ENCODE measurements at regions not wholly inside any gene's neighbourhood (a gene's known extent, or its start where the extent isn't known, plus 50 kb on each side); places are given as distances from the start of the nearest gene placed in this dataset.

DNA sequence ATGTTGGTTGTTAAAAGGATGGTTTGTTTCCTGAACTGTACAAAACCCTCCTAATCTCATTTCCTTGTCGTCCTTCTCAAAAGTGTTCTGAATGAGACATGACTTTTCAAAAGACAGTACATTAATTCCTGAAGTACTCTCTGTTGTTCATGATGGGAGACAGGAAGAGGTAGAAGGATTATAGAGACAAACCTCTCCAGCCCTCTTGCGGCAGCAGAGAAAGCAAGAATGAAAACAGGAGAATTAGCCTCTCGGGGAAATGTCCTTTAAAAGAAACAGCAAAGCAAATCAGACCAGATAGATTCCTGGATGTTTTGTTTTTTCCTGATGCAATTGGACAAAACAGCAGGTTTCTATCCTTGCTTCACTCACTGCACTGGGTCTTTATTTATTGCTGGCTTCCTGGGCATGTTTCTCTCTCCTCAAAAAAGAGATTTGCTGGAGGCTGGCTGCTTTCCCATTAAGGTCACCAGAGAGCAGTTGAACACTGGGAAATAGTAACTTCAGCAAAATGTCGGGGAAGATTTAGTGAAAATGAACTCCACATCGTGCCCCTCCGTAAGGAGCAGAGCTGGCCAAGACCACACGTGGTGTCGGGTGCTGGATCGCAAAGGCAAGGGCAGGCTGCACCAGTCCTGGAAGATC, 145.8 kb upstream of the SYT6 start:
- ATAC-seq: no peak
- Histone ChIP-seq H3K4me3 (no peak overlapping the region), H3K9me3 (no peaks in the 10 kb centered on the region), H3K27me3 (peaks cover 0 to 5% (median 0%) of the 10 kb centered on the region in 3 donors), H3K4me1 (no peaks in the 10 kb centered on the region), H3K27ac (no peak overlapping the region), H3K36me3 (no peaks in the 10 kb centered on the region)
- no peak for TF ChIP-seq POLR2A (IDR thresholded peaks at IDR 0.05)
- TF ChIP-seq, protein P1, sequence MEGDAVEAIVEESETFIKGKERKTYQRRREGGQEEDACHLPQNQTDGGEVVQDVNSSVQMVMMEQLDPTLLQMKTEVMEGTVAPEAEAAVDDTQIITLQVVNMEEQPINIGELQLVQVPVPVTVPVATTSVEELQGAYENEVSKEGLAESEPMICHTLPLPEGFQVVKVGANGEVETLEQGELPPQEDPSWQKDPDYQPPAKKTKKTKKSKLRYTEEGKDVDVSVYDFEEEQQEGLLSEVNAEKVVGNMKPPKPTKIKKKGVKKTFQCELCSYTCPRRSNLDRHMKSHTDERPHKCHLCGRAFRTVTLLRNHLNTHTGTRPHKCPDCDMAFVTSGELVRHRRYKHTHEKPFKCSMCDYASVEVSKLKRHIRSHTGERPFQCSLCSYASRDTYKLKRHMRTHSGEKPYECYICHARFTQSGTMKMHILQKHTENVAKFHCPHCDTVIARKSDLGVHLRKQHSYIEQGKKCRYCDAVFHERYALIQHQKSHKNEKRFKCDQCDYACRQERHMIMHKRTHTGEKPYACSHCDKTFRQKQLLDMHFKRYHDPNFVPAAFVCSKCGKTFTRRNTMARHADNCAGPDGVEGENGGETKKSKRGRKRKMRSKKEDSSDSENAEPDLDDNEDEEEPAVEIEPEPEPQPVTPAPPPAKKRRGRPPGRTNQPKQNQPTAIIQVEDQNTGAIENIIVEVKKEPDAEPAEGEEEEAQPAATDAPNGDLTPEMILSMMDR (IDR thresholded peaks at IDR 0.05 in 4 of 5, conservative IDR thresholded peaks at IDR 0.05 in 1 of 5): no peak
- in situ Hi-C loops (cut with MboI; ENCODE audit: low sequenced_read_pairs in 4 of 4) (loop anchor here in 3 of 4 donors (25.0 kb wide), 1 partner anchor 462 kb away; no protein-coding TSS in a partner anchor), intact Hi-C loops (cut with DNase I; ENCODE audit: low total_unique reads) (no loop called here)
- DNase-seq: no peak

DNA sequence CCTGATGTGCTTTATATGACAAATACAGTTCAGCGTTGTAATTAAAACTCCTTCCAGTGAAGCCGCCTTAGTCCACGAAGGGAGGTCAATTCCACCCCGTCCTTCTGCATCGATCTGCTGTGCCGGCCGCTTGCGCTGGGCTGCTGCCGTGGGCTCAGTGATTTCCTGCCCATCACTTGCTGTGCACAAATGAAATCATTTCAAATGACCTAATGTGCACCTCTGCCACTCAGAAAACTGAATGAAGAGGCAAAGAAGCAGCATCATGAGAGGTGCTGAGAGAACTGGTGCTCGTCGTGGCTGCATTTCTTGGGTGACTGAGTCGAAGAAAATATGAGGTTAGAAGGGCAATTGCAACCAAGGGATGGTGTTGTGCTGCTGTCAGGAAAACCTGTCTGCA, 144.3 kb upstream of the SYT6 start:
- Histone ChIP-seq H3K27me3 (no peaks in the 10 kb centered on the region), H3K9me3 (no peaks in the 10 kb centered on the region), H3K4me3 (no peak overlapping the region), H3K36me3 (no peaks in the 10 kb centered on the region), H3K27ac (no peak overlapping the region), H3K4me1 (no peaks in the 10 kb centered on the region)
- ATAC-seq (no peak), DNase-seq (no peak)
- TF ChIP-seq, protein P1 (IDR thresholded peaks at IDR 0.05 in 4 of 5, conservative IDR thresholded peaks at IDR 0.05 in 1 of 5): no peak
- no peak for TF ChIP-seq POLR2A (IDR thresholded peaks at IDR 0.05)
- intact Hi-C loops (cut with DNase I; ENCODE audit: low total_unique reads) (no loop called here), in situ Hi-C loops (cut with MboI; ENCODE audit: low sequenced_read_pairs in 4 of 4) (loop anchor here in 3 of 4 donors (25.0 kb wide), 1 partner anchor 461 kb away; no protein-coding TSS in a partner anchor)

DNA sequence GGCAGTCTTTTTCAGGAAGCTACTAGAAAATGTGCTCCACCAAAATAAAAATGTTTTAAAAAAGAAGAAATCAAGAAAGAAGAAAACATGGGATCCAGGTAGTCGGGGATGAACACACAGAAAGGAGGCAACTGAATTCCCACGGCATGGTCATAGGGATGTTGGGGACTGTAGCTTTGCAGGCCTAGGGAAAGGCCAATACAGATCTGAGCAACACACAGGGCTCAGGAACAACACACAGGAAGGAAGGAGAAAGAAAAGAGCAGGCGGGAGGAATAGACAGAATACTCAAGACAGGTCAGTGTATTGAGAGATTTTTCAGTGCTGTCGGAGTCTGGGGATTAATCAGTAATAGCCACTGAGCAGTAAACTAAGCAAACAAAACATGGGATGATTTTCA, 142.7 kb upstream of the SYT6 start:
- intact Hi-C loops (cut with DNase I; ENCODE audit: low total_unique reads) (no loop called here), in situ Hi-C loops (cut with MboI; ENCODE audit: low sequenced_read_pairs in 4 of 4) (loop anchor here in 3 of 4 donors (25.0 kb wide), 1 partner anchor 459 kb away; no protein-coding TSS in a partner anchor)
- TF ChIP-seq POLR2A (IDR thresholded peaks at IDR 0.05): no peak
- TF ChIP-seq, protein P1 (IDR thresholded peaks at IDR 0.05 in 4 of 5, conservative IDR thresholded peaks at IDR 0.05 in 1 of 5): no peak
- no peak for ATAC-seq
- no peaks in the 10 kb centered on the region for H3K27me3 ChIP-seq
- H3K4me3 ChIP-seq: no peak overlapping the region
- no peaks in the 10 kb centered on the region for H3K9me3 ChIP-seq
- no peaks in the 10 kb centered on the region for H3K4me1 ChIP-seq
- DNase-seq: no peak
- no peaks in the 10 kb centered on the region for H3K36me3 ChIP-seq
- H3K27ac ChIP-seq: no peak overlapping the region

DNA sequence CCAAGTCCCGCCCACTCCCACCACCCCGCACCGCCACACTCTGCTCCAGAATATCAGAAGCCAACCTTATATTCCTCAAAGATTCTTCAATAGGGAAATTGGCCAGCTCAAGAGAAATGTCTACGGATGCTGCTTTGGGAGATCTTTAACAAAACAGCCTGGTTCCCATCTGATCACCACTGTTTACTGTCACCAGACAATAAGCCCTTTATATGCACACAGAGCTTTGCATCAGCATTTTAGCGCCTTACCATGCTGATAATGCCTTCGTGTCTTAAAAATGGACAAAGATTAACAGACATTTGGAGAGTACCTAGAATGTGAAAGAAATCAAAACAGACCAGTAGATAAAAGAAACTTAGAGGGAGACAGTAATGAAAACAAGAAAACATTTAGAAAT, 141.7 kb upstream of the SYT6 start:
- ATAC-seq (no peak), DNase-seq (no peak)
- Histone ChIP-seq H3K9me3 (no peaks in the 10 kb centered on the region), H3K36me3 (no peaks in the 10 kb centered on the region), H3K4me3 (no peak overlapping the region), H3K27me3 (no peaks in the 10 kb centered on the region), H3K4me1 (no peaks in the 10 kb centered on the region), H3K27ac (no peak overlapping the region)
- in situ Hi-C loops (cut with MboI; ENCODE audit: low sequenced_read_pairs in 4 of 4) (loop anchor here in 3 of 4 donors (25.0 kb wide), 1 partner anchor 458 kb away; no protein-coding TSS in a partner anchor), intact Hi-C loops (cut with DNase I; ENCODE audit: low total_unique reads) (no loop called here)
- TF ChIP-seq POLR2A (IDR thresholded peaks at IDR 0.05): no peak
- TF ChIP-seq, protein P1 (IDR thresholded peaks at IDR 0.05 in 4 of 5, conservative IDR thresholded peaks at IDR 0.05 in 1 of 5): no peak
